Upper lobe of right lung (tissue), 1 donor: ENCODE measurements at regions not wholly inside any gene's neighbourhood (a gene's known extent, or its start where the extent isn't known, plus 50 kb on each side); places are given as distances from the start of the nearest gene placed in this dataset.

Experiments used
- ATAC-seq: fragments of 200-7000 bp; cut with Tn5 transposase; one replicate; pipeline ENCODE4 v1.9.1; 2020; ENCODE audit warnings: mild to moderate bottlenecking, moderate library complexity
- DNase-seq: peaks from one replicate; pipeline ENCODE4 v3.0.0-alpha.2; 2020
- H3K27ac ChIP-seq: fragments of 200-600 bp; one replicate; pipeline ENCODE4 v1.8.0; 2022
- H3K27me3 ChIP-seq: fragments of 200-600 bp; one replicate; pipeline ENCODE4 v1.8.0; 2022; ENCODE audit warnings: mild to moderate bottlenecking
- H3K36me3 ChIP-seq: fragments of 200-600 bp; one replicate; pipeline ENCODE4 v1.8.0; 2022
- H3K4me1 ChIP-seq: fragments of 200-600 bp; one replicate; pipeline ENCODE4 v1.8.0; 2022
- H3K4me3 ChIP-seq: fragments of 200-600 bp; one replicate; pipeline ENCODE4 v1.8.0; 2022; ENCODE audit warnings: mild to moderate bottlenecking
- H3K9me3 ChIP-seq: fragments of 200-600 bp; one replicate; pipeline ENCODE4 v1.8.0; 2022
- CTCF ChIP-seq: fragments of 200-600 bp; IDR thresholded peaks from one replicate; pipeline ENCODE4 v1.8.0; 2022; ENCODE audit warnings: antibody characterized with exemption
- intact Hi-C: fragments of 100-400 bp; cut with DNase I; formaldehyde crosslinking; loops from one replicate; pipeline ENCODE4 v1.11.0; 2022
- donor health status: DM: no; HTN: yes; CAD: no; lungs with severe emphysema.

GRCh38 chr3:117586161-117586560, 876.6 kb downstream of the TUSC7 start:
- H3K4me1 ChIP-seq = no peaks in the 10 kb centered on the region
- H3K9me3 ChIP-seq = no peaks in the 10 kb centered on the region
- no peak for ATAC-seq
- no peak for DNase-seq
- TF ChIP-seq CTCF = no peak
- no peak overlapping the region for H3K4me3 ChIP-seq
- H3K36me3 ChIP-seq = no peaks in the 10 kb centered on the region
- H3K27me3 ChIP-seq = no peaks in the 10 kb centered on the region
- H3K27ac ChIP-seq = no peak overlapping the region
- intact Hi-C loops = no loop called here

GRCh38 chr3:117587416-117587815, 877.8 kb downstream of the TUSC7 start:
- no peak for TF ChIP-seq CTCF
- Histone ChIP-seq H3K4me3 (no peak overlapping the region), H3K27me3 (no peaks in the 10 kb centered on the region), H3K4me1 (no peaks in the 10 kb centered on the region), H3K36me3 (no peaks in the 10 kb centered on the region), H3K9me3 (no peaks in the 10 kb centered on the region), H3K27ac (no peak overlapping the region)
- intact Hi-C loops = no loop called here
- DNase-seq (no peak), ATAC-seq (no peak)

GRCh38 chr3:117589454-117589853, 879.9 kb downstream of the TUSC7 start:
- no peaks in the 10 kb centered on the region for H3K9me3 ChIP-seq
- no peaks in the 10 kb centered on the region for H3K36me3 ChIP-seq
- H3K27me3 ChIP-seq = no peaks in the 10 kb centered on the region
- intact Hi-C loops = no loop called here
- no peak overlapping the region for H3K27ac ChIP-seq
- TF ChIP-seq CTCF = no peak
- H3K4me3 ChIP-seq = no peak overlapping the region
- DNase-seq = no peak
- ATAC-seq = no peak
- no peaks in the 10 kb centered on the region for H3K4me1 ChIP-seq

GRCh38 chr3:117595615-117596014, 886.0 kb downstream of the TUSC7 start:
- no peaks in the 10 kb centered on the region for H3K4me1 ChIP-seq
- DNase-seq (no peak), ATAC-seq (no peak)
- H3K27me3 ChIP-seq = no peaks in the 10 kb centered on the region
- TF ChIP-seq CTCF = no peak
- intact Hi-C loops = no loop called here
- no peaks in the 10 kb centered on the region for H3K36me3 ChIP-seq
- H3K4me3 ChIP-seq = no peak overlapping the region
- no peaks in the 10 kb centered on the region for H3K9me3 ChIP-seq
- no peak overlapping the region for H3K27ac ChIP-seq

GRCh38 chr3:117596503-117596902, 886.9 kb downstream of the TUSC7 start:
- intact Hi-C loops = no loop called here
- Histone ChIP-seq H3K27ac (no peak overlapping the region), H3K9me3 (no peaks in the 10 kb centered on the region), H3K4me3 (no peak overlapping the region), H3K36me3 (no peaks in the 10 kb centered on the region), H3K27me3 (no peaks in the 10 kb centered on the region), H3K4me1 (no peaks in the 10 kb centered on the region)
- DNase-seq (no peak), ATAC-seq (no peak)
- TF ChIP-seq CTCF = no peak

- no peak for TF ChIP-seq CTCF
- ATAC-seq (no peak), DNase-seq (no peak)
- Histone ChIP-seq H3K27me3 (no peaks in the 10 kb centered on the region), H3K9me3 (no peaks in the 10 kb centered on the region), H3K27ac (no peak overlapping the region), H3K4me3 (no peak overlapping the region), H3K4me1 (no peaks in the 10 kb centered on the region), H3K36me3 (no peaks in the 10 kb centered on the region)
- intact Hi-C loops = no loop called here
Observed at GRCh38 chr3:117597865-117598264, 888.3 kb downstream of the TUSC7 start.
